ENCODE measurements at regions not wholly inside any gene's neighbourhood (a gene's known extent, or its start where the extent isn't known, plus 50 kb on each side); places are given as distances from the start of the nearest gene placed in this dataset.

GRCh38 chr15:36218322-36218721 lies 361.1 kb upstream of the CDIN1 start:
- Mint-ChIP-seq H3K4me3 (no peak overlapping the region), H3K9me3 (ENCODE audit: insufficient read depth) (peaks cover 2% of the 10 kb centered on the region), H3K27me3 (no peaks in the 10 kb centered on the region), H3K27ac (no peak overlapping the region), H3K4me1 (no peaks in the 10 kb centered on the region)
- Histone ChIP-seq H3K27me3 (replicated peaks in 1 of 4; ENCODE audit: control extremely low read depth in 1 of 4, control insufficient read depth in 3 of 4, insufficient read depth in 4 of 4, low read length in 3 of 4) (no peaks in the 10 kb centered on the region), H3K4me1 (ENCODE audit: control insufficient read depth in 2 of 2, insufficient read depth in 2 of 2, low read length in 2 of 2) (no peaks in the 10 kb centered on the region), H3K9ac (ENCODE audit: low read length) (no peak overlapping the region), H3K27ac (ENCODE audit: low read length in 2 of 2) (no peak overlapping the region), H3K4me2 (replicated peaks; ENCODE audit: low read depth, low read length, poor library complexity, severe bottlenecking) (no peak overlapping the region), H4K20me1 (ENCODE audit: control insufficient read depth, insufficient read depth, low read length, poor library complexity, severe bottlenecking) (no peaks in the 10 kb centered on the region), H3K79me2 (ENCODE audit: control insufficient read depth, insufficient read depth, low read length) (no peaks in the 10 kb centered on the region), H2AFZ (ENCODE audit: insufficient read depth, low read depth, low read length, poor library complexity, severe bottlenecking) (no peak overlapping the region), H3K9me3 (ENCODE audit: control extremely low read depth in 1 of 3, control insufficient read depth in 2 of 3, insufficient read depth in 1 of 3, low read length in 2 of 3) (peaks cover 0 to 4% (median 3%) of the 10 kb centered on the region in 3 donors), H3K4me3 (ENCODE audit: control extremely low read depth in 1 of 5, extremely low read depth in 1 of 5, insufficient read depth in 1 of 5, low read depth in 2 of 5, low read length in 4 of 5) (no peak overlapping the region), H3K36me3 (replicated peaks in 1 of 2; ENCODE audit: control extremely low read depth in 1 of 2, control insufficient read depth in 1 of 2, extremely low read depth in 1 of 2, insufficient read depth in 2 of 2, low read length in 1 of 2) (no peaks in the 10 kb centered on the region)
- TF ChIP-seq EZH2 (IDR thresholded peaks at IDR 0.05; ENCODE audit: borderline replicate concordance, insufficient read depth, low read depth, low read length, poor library complexity, severe bottlenecking): no peak
- TF ChIP-seq CTCF (IDR thresholded peaks at IDR 0.05): no peak
- no peak for DNase-seq
- intact Hi-C loops (cut with micrococcal nuclease): no loop called here
- POLR2A ChIA-PET: no interaction called here
- ATAC-seq (ENCODE audit: low read depth): no peak
- WGBS (ENCODE audit: insufficient coverage): no CpG with 5 or more reads among the region's 3 CpGs
- CTCF ChIA-PET: no interaction called here

- Histone ChIP-seq H2AFZ (ENCODE audit: insufficient read depth, low read depth, low read length, poor library complexity, severe bottlenecking) (no peak overlapping the region), H3K4me1 (ENCODE audit: control insufficient read depth in 2 of 2, insufficient read depth in 2 of 2, low read length in 2 of 2) (no peaks in the 10 kb centered on the region), H3K9me3 (ENCODE audit: control extremely low read depth in 1 of 3, control insufficient read depth in 2 of 3, insufficient read depth in 1 of 3, low read length in 2 of 3) (peaks cover 0 to 4% (median 1%) of the 10 kb centered on the region in 3 donors), H3K79me2 (ENCODE audit: control insufficient read depth, insufficient read depth, low read length) (no peaks in the 10 kb centered on the region), H3K4me3 (ENCODE audit: control extremely low read depth in 1 of 5, extremely low read depth in 1 of 5, insufficient read depth in 1 of 5, low read depth in 2 of 5, low read length in 4 of 5) (no peak overlapping the region), H3K27ac (ENCODE audit: low read length in 2 of 2) (no peak overlapping the region), H3K9ac (ENCODE audit: low read length) (no peak overlapping the region), H4K20me1 (ENCODE audit: control insufficient read depth, insufficient read depth, low read length, poor library complexity, severe bottlenecking) (no peaks in the 10 kb centered on the region), H3K36me3 (replicated peaks in 1 of 2; ENCODE audit: control extremely low read depth in 1 of 2, control insufficient read depth in 1 of 2, extremely low read depth in 1 of 2, insufficient read depth in 2 of 2, low read length in 1 of 2) (no peaks in the 10 kb centered on the region), H3K4me2 (replicated peaks; ENCODE audit: low read depth, low read length, poor library complexity, severe bottlenecking) (no peak overlapping the region), H3K27me3 (replicated peaks in 1 of 4; ENCODE audit: control extremely low read depth in 1 of 4, control insufficient read depth in 3 of 4, insufficient read depth in 4 of 4, low read length in 3 of 4) (no peaks in the 10 kb centered on the region)
- WGBS (ENCODE audit: insufficient coverage): no CpG with 5 or more reads among the region's 2 CpGs
- Mint-ChIP-seq H3K4me1 (no peaks in the 10 kb centered on the region), H3K9me3 (ENCODE audit: insufficient read depth) (peaks cover 6% of the 10 kb centered on the region), H3K4me3 (no peak overlapping the region), H3K27ac (no peak overlapping the region), H3K27me3 (no peaks in the 10 kb centered on the region)
- ChIA-PET POLR2A (no interaction called here), CTCF (no interaction called here)
- DNase-seq (no peak), ATAC-seq (ENCODE audit: low read depth) (no peak)
- intact Hi-C loops (cut with micrococcal nuclease): no loop called here
- TF ChIP-seq EZH2 (IDR thresholded peaks at IDR 0.05; ENCODE audit: borderline replicate concordance, insufficient read depth, low read depth, low read length, poor library complexity, severe bottlenecking): no peak
- TF ChIP-seq CTCF (IDR thresholded peaks at IDR 0.05): no peak
Observed at GRCh38 chr15:36218991-36219390, 360.4 kb upstream of the CDIN1 start.
